Kidney (tissue), 13 donors: ENCODE measurements at regions not wholly inside any gene's neighbourhood (a gene's known extent, or its start where the extent isn't known, plus 50 kb on each side); places are given as distances from the start of the nearest gene placed in this dataset.

Source experiments
- DNase-seq, 5 donors: peaks; one replicate each; pipeline ENCODE4 v3.0.0-alpha.2; 2013 to 2020
- FAIRE-seq: peaks from 2 replicates; lab custom pipeline; 2012; peaks lifted over from hg19 to GRCh38; lab: Jason Lieb, UNC
- H3K27ac ChIP-seq, 2 donors: one replicate each; pipeline ENCODE4 v1.7.0; 2013; ENCODE audit warnings: low read depth in 2 of 2, low read length in 2 of 2, inconsistent platforms in 1 of 2
- H3K27me3 ChIP-seq: one replicate; pipeline ENCODE4 v1.7.1; 2013; ENCODE audit warnings: low read length, inconsistent platforms; ENCODE audit not compliant: control insufficient read depth, insufficient read depth
- H3K36me3 ChIP-seq, 3 donors: one replicate each; pipeline versions ENCODE4 v1.7.0 to v1.7.1; 2013; ENCODE audit warnings: low read length in 3 of 3, control low read depth in 1 of 3, inconsistent platforms in 1 of 3; ENCODE audit not compliant: insufficient read depth in 3 of 3, control insufficient read depth in 2 of 3
- H3K4me1 ChIP-seq, 3 donors: one replicate each; pipeline versions ENCODE4 v1.7.0 to v1.7.1; 2013; ENCODE audit warnings: low read length in 3 of 3, inconsistent platforms in 1 of 3, low read depth in 1 of 3; ENCODE audit not compliant: control insufficient read depth in 2 of 3, insufficient read depth in 2 of 3
- H3K4me3 ChIP-seq, 3 donors: one replicate each; pipeline versions ENCODE4 v1.7.0 to v1.8.1; 2013; ENCODE audit warnings: low read length in 3 of 3, control low read depth in 1 of 3, inconsistent platforms in 1 of 3
- H3K9ac ChIP-seq, 3 donors: one replicate each; pipeline versions ENCODE4 v1.7.0 to v1.7.1; 2013; ENCODE audit warnings: low read length in 3 of 3, control low read depth in 1 of 3, inconsistent platforms in 1 of 3
- H3K9me3 ChIP-seq, 3 donors: one replicate each; pipeline versions ENCODE4 v1.7.0 to v1.7.1; 2013; ENCODE audit warnings: low read length in 3 of 3, control low read depth in 1 of 3, inconsistent platforms in 1 of 3; ENCODE audit not compliant: control insufficient read depth in 2 of 3, insufficient read depth in 1 of 3
- CTCF ChIP-seq: IDR thresholded peaks from 3 replicates; pipeline ENCODE4 v1.5.1; 2012; ENCODE audit warnings: mild to moderate bottlenecking, moderate library complexity, borderline replicate concordance; ENCODE audit not compliant: insufficient read depth; ENCODE audit errors: extremely low read depth
- intact Hi-C: fragments of 100-400 bp; cut with DNase I; formaldehyde crosslinking; loops from one replicate; pipeline ENCODE4 v1.11.1; 2022
- donor health status: control.
- donor health status: control.
- donor health status: control.
- donor health status: control.
- donor health status: control.
- donor health status: DM: yes; HTN: yes; CAD: no.
- donor health status: Normal renal cell carcinoma (clear cell type).

DNA sequence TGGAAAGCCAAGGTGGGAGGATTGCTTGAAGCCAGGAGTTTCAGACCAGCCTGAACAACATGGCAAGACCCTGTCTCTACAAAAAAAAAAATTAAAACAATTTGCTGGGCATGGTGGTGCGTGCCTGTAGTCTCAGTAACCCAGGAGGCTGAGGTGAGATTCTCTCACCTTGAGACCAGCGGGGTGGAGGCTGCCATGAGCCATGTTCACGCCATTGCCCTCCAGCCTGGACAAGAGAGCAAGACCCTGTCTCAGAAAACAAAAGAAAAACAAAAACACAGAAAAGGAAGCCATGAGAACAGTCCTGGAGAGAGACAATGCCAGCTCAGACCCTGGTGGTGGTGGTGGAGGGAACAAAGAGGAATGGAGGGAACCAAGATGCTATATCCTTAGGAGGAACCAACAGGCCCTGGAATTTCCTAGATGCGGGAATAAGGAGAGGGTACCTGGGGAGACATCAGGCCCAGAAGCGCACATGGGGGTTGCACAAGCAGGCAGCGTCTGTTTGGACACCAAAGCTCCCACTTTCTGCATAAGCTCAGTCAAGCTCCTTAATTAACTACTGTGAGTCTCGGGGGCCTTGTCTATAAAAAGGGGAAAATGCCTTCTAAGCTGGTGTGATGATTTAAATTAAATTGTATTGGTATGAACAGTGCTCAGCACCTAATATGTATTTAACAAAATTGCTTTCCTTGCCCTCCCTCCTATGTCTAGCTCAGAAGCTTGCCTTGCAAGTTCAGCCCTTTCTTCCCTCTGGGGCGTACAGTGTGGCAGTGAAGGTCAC, 143.8 kb downstream of the CCT6B start:
- DNase-seq (no peak), FAIRE-seq (no peak)
- Histone ChIP-seq H3K4me3 (no peak overlapping the region), H3K9me3 (no peaks in the 10 kb centered on the region), H3K4me1 (no peaks in the 10 kb centered on the region), H3K36me3 (no peaks in the 10 kb centered on the region), H3K9ac (no peak overlapping the region), H3K27me3 (no peaks in the 10 kb centered on the region), H3K27ac (no peak overlapping the region)
- TF ChIP-seq CTCF = no peak
- intact Hi-C loops = no loop called here

- no peak for TF ChIP-seq CTCF
- intact Hi-C loops = no loop called here
- H3K9ac ChIP-seq = no peak overlapping the region
- DNase-seq (no peak), FAIRE-seq (no peak)
- H3K27me3 ChIP-seq = no peaks in the 10 kb centered on the region
- no peaks in the 10 kb centered on the region for H3K9me3 ChIP-seq
- H3K27ac ChIP-seq = no peak overlapping the region
- H3K36me3 ChIP-seq = no peaks in the 10 kb centered on the region
- H3K4me1 ChIP-seq = no peaks in the 10 kb centered on the region
- H3K4me3 ChIP-seq = no peak overlapping the region
Observed at GRCh38 chr17:34816848-34817247, 144.4 kb downstream of the CCT6B start.

GRCh38 chr17:34813290-34813689, 148.0 kb downstream of the CCT6B start:
- Histone ChIP-seq H3K9me3 (no peaks in the 10 kb centered on the region), H3K9ac (no peak overlapping the region), H3K27me3 (no peaks in the 10 kb centered on the region), H3K27ac (no peak overlapping the region), H3K4me3 (no peak overlapping the region), H3K36me3 (no peaks in the 10 kb centered on the region), H3K4me1 (no peaks in the 10 kb centered on the region)
- no peak for TF ChIP-seq CTCF
- intact Hi-C loops = no loop called here
- no peak for FAIRE-seq
- DNase-seq = no peak
